Neuron (in vitro differentiated cells): ENCODE measurements at regions not wholly inside any gene's neighbourhood (a gene's known extent, or its start where the extent isn't known, plus 50 kb on each side); places are given as distances from the start of the nearest gene placed in this dataset.
"Not testable (repeated sequence)": the region's sequence is repeated elsewhere in the genome, so short reads cannot be mapped to it uniquely, and the experiment has no call there.

Experiments
- H2AFZ ChIP-seq: one replicate; pipeline ENCODE4 v1.6.1; 2013; ENCODE audit warnings: low read depth, mild to moderate bottlenecking, inconsistent platforms, low read length, moderate library complexity
- H3K27me3 ChIP-seq: one replicate; pipeline ENCODE4 v1.6.1; 2013; ENCODE audit warnings: low read length; ENCODE audit not compliant: insufficient read depth
- H3K36me3 ChIP-seq: one replicate; pipeline ENCODE4 v1.6.1; 2013; ENCODE audit warnings: low read length; ENCODE audit not compliant: insufficient read depth
- H3K4me1 ChIP-seq: one replicate; pipeline ENCODE4 v1.6.1; 2013; ENCODE audit warnings: low read length; ENCODE audit not compliant: insufficient read depth
- H3K4me3 ChIP-seq: 2 replicates; pipeline ENCODE4 v1.5.1; 2013; ENCODE audit warnings: mild to moderate bottlenecking, low read length, moderate library complexity
- H3K9me3 ChIP-seq: one replicate; pipeline ENCODE4 v1.6.1; 2013; ENCODE audit warnings: low read length

- Histone ChIP-seq H3K9me3 (peaks cover 2% of the 10 kb centered on the region), H3K4me1 (peaks cover 4% of the 10 kb centered on the region), H3K36me3 (no peaks in the 10 kb centered on the region), H3K27me3 (no peaks in the 10 kb centered on the region), H2AFZ (no peak overlapping the region), H3K4me3 (no peak overlapping the region)
Observed at GRCh38 chr6:11961923-11962322, 50.2 kb upstream of the HIVEP1 start.

DNA sequence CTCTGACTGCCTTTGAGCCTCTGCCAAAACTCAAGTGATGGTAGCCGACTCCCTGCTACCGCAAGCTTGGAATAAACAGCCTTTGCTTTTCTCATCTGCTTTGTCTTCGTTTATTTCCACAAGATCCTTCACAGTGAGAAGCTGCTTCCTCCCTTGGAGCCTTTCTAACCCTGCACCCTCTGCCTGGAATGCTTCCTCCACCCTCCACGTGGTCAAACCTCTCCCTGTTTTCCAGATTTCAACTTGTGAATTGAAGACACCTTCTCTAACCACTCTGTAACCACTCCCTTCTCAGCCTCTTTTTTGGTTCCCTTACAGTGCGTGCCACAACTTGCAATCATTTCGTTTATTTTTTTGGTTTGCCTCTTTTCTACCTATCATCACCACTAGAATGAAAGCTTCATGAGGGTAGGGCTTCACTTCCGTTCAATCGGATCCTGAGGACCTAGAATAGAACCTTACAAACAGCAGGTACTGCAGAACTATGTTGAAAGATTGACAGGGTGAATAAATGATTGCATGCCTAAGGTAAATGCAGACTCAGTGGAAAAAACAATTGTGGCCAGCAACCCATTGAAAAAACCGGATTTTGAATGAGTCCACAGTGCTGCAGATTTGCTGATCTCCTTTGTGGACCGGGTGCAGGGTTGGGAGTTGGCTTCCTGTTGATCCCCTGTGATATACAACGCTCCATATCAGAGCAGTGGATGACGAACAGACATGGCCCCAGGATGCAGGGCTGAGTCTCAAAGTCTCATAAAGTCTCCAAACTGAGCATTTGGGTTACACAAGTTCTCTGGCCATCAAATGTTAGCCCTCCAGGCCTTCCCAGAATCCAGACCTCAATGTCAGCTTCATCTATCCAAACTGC, 51.0 kb upstream of the HIVEP1 start:
- Histone ChIP-seq H3K4me3 (no peak overlapping the region), H3K9me3 (peaks cover 2% of the 10 kb centered on the region)

GRCh38 chr6:11956781-11957180, 55.3 kb upstream of the HIVEP1 start:
- Histone ChIP-seq H3K36me3 (no peaks in the 10 kb centered on the region), H3K4me3 (no peak overlapping the region), H2AFZ (no peak overlapping the region), H3K27me3 (no peaks in the 10 kb centered on the region), H3K9me3 (no peaks in the 10 kb centered on the region), H3K4me1 (no peaks in the 10 kb centered on the region)

More for the DNA sequence above, 51.0 kb upstream of the HIVEP1 start:
- Histone ChIP-seq H2AFZ (no peak overlapping the region), H3K4me1 (peaks cover 4% of the 10 kb centered on the region), H3K27me3 (no peaks in the 10 kb centered on the region), H3K36me3 (no peaks in the 10 kb centered on the region)

GRCh38 chr6:11953641-11954040, 58.5 kb upstream of the HIVEP1 start:
- Histone ChIP-seq H3K9me3 (no peaks in the 10 kb centered on the region), H3K27me3 (no peaks in the 10 kb centered on the region), H2AFZ (no peak overlapping the region), H3K4me1 (no peaks in the 10 kb centered on the region), H3K4me3 (no peak overlapping the region), H3K36me3 (no peaks in the 10 kb centered on the region)

GRCh38 chr6:11952316-11952715, 59.8 kb upstream of the HIVEP1 start:
- no peaks in the 10 kb centered on the region for H3K36me3 ChIP-seq
- no peak overlapping the region for H3K4me3 ChIP-seq
- H2AFZ ChIP-seq: no peak overlapping the region
- H3K9me3 ChIP-seq: no peaks in the 10 kb centered on the region
- no peaks in the 10 kb centered on the region for H3K4me1 ChIP-seq
- no peaks in the 10 kb centered on the region for H3K27me3 ChIP-seq

DNA sequence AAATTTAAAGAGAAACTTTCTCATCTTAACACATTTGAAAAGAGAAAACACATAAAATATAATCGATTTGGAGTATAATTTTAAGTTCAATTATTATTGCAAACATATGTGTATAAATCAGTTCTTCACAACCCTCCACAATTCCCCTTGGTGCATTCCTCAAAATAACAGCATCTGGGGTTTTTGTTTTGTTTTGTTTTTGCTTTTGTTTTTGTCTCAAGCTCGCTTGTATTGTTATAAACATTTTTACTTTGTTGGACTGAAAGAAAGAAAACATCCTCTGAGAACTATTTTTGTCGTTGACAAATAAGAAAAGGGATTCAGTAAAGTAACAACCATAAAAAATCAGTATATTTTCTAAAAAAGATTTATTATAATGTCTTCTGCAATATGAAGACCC, 60.2 kb upstream of the HIVEP1 start:
- H3K36me3 ChIP-seq: no peaks in the 10 kb centered on the region
- H3K9me3 ChIP-seq: no peaks in the 10 kb centered on the region
- no peaks in the 10 kb centered on the region for H3K4me1 ChIP-seq
- H3K27me3 ChIP-seq: no peaks in the 10 kb centered on the region
- no peak overlapping the region for H2AFZ ChIP-seq
- no peak overlapping the region for H3K4me3 ChIP-seq

GRCh38 chr6:11950109-11950508, 62.0 kb upstream of the HIVEP1 start:
- no peaks in the 10 kb centered on the region for H3K4me1 ChIP-seq
- no peaks in the 10 kb centered on the region for H3K9me3 ChIP-seq
- H3K27me3 ChIP-seq: no peaks in the 10 kb centered on the region
- H2AFZ ChIP-seq: no peak overlapping the region
- H3K36me3 ChIP-seq: no peaks in the 10 kb centered on the region
- no peak overlapping the region for H3K4me3 ChIP-seq

- Histone ChIP-seq H3K9me3 (no peaks in the 10 kb centered on the region), H3K36me3 (no peaks in the 10 kb centered on the region), H2AFZ (no peak overlapping the region), H3K4me1 (no peaks in the 10 kb centered on the region), H3K27me3 (no peaks in the 10 kb centered on the region), H3K4me3 (no peak overlapping the region)
Observed at GRCh38 chr6:11947575-11947974, 64.5 kb upstream of the HIVEP1 start.

GRCh38 chr6:11947063-11947462, 65.0 kb upstream of the HIVEP1 start:
- no peaks in the 10 kb centered on the region for H3K4me1 ChIP-seq
- H3K4me3 ChIP-seq: no peak overlapping the region
- no peak overlapping the region for H2AFZ ChIP-seq
- H3K9me3 ChIP-seq: no peaks in the 10 kb centered on the region
- no peaks in the 10 kb centered on the region for H3K27me3 ChIP-seq
- no peaks in the 10 kb centered on the region for H3K36me3 ChIP-seq

DNA sequence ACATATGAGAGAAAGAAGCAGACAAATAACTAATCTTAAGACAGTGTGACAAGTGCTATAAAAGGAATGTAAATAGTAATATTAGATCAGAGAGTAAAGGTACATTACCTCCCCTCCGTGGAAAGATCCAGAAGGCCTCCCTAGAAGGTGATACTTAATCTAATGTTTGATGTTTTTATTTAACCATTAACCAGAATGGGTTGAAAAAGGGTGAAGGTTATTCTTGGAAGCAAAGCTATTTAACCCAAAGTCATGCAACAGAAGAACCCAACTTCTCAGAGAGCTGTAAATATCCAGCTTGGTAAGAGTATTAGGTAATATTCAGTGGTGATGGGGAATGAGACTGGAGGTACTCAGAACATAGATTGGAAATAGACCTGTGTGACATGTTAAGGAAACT, 68.0 kb upstream of the HIVEP1 start:
- H3K27me3 ChIP-seq: no peaks in the 10 kb centered on the region
- no peak overlapping the region for H3K4me3 ChIP-seq
- H3K9me3 ChIP-seq: no peaks in the 10 kb centered on the region
- no peaks in the 10 kb centered on the region for H3K4me1 ChIP-seq
- H3K36me3 ChIP-seq: no peaks in the 10 kb centered on the region
- H2AFZ ChIP-seq: no peak overlapping the region

GRCh38 chr6:11943060-11943459, 69.1 kb upstream of the HIVEP1 start:
- Histone ChIP-seq H3K4me1 (no peaks in the 10 kb centered on the region), H3K4me3 (no peak overlapping the region), H3K36me3 (no peaks in the 10 kb centered on the region), H2AFZ (no peak overlapping the region), H3K27me3 (no peaks in the 10 kb centered on the region), H3K9me3 (no peaks in the 10 kb centered on the region)

DNA sequence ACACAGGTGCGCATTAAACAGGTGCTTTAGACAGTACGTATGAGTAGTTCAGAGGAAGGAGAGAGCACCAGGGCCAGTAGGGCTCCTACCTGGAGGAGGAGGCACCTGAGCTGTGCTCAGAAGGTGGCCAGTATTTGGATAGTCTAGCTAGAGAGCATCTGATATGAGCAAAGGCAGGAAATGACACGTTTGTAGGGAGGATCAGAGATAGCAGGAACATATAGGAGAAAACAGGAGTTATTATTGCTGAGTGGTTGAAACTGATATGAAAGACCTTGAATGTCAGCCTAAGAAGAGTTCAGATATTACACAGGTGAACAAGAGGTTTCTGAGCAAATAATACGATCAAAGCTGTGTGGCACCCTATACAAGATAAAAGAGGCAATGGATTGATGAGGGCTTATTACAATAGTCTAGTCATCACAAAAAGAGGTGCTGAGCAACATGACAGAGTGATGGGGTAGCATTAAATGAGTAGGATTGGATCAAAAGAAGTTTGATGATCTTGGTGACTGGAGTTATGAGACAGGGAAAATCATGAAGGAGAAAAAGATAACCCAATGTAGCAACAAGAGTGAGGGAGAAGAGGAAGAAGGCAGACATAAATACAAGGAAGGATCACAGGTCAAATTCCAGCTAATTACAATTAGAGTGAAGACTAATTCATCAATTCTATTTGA, 69.8 kb upstream of the HIVEP1 start:
- Histone ChIP-seq H3K36me3 (no peaks in the 10 kb centered on the region), H2AFZ (no peak overlapping the region), H3K4me3 (no peak overlapping the region), H3K9me3 (no peaks in the 10 kb centered on the region), H3K4me1 (no peaks in the 10 kb centered on the region), H3K27me3 (no peaks in the 10 kb centered on the region)

GRCh38 chr6:11940532-11941166, 71.5 kb upstream of the HIVEP1 start:
- not testable (repeated sequence) for H3K36me3 ChIP-seq, H3K4me1 ChIP-seq, H3K9me3 ChIP-seq, H3K4me3 ChIP-seq, H3K27me3 ChIP-seq, H2AFZ ChIP-seq
